Karpas-422 (cell line): ENCODE measurements at regions not wholly inside any gene's neighbourhood (a gene's known extent, or its start where the extent isn't known, plus 50 kb on each side); places are given as distances from the start of the nearest gene placed in this dataset.

Experiments
- DNase-seq: peaks from one replicate; pipeline ENCODE4 v3.0.0-alpha.2; 2015
- H2AFZ ChIP-seq: fragments of 200-600 bp; sonication (generic); 2 replicates; pipeline ENCODE4 v1.6.1; 2014; ENCODE audit warnings: antibody characterized with exemption, low read length, mixed read lengths
- H3K27ac ChIP-seq: fragments of 200-600 bp; sonication (generic); 2 replicates; pipeline ENCODE4 v1.5.1; 2014; ENCODE audit warnings: mild to moderate bottlenecking, low read length, moderate library complexity
- H3K27me3 ChIP-seq: fragments of 200-600 bp; sonication (generic); 2 replicates; pipeline ENCODE4 v1.6.1; 2014; ENCODE audit warnings: low read length, mixed read lengths
- H3K36me3 ChIP-seq: fragments of 200-600 bp; sonication (generic); 2 replicates; pipeline ENCODE4 v1.6.1; 2014; ENCODE audit warnings: low read length, mixed read lengths; ENCODE audit not compliant: insufficient read depth
- H3K4me1 ChIP-seq: fragments of 200-600 bp; sonication (generic); 2 replicates; pipeline ENCODE4 v1.6.1; 2014; ENCODE audit warnings: mild to moderate bottlenecking, low read length, mixed read lengths
- H3K4me2 ChIP-seq: fragments of 200-600 bp; sonication (generic); 2 replicates; pipeline ENCODE4 v1.6.1; 2014; ENCODE audit warnings: low read length, low read depth, mild to moderate bottlenecking; ENCODE audit not compliant: poor library complexity, severe bottlenecking
- H3K4me3 ChIP-seq: fragments of 200-600 bp; sonication (generic); 2 replicates; pipeline ENCODE4 v1.5.1; 2014; ENCODE audit warnings: mild to moderate bottlenecking, antibody characterized with exemption, low read length, mixed read lengths
- H3K79me2 ChIP-seq: fragments of 200-600 bp; sonication (generic); 2 replicates; pipeline ENCODE4 v1.6.1; 2014; ENCODE audit warnings: mild to moderate bottlenecking, low read length, mixed read lengths
- H3K9ac ChIP-seq: fragments of 200-600 bp; sonication (generic); 2 replicates; pipeline ENCODE4 v1.6.0; 2014; ENCODE audit warnings: low read length
- H3K9me2 ChIP-seq: fragments of 200-600 bp; sonication (generic), shearing (Covaris generic); replicated peaks from 2 replicates; pipeline ENCODE4 v1.6.0; 2014; ENCODE audit warnings: mild to moderate bottlenecking, low read length, moderate library complexity; ENCODE audit not compliant: insufficient read depth
- H3K9me3 ChIP-seq: fragments of 300-700, 200-600 bp; sonication (generic); 2 replicates; pipeline ENCODE4 v1.6.1; 2014; ENCODE audit warnings: low read length, mixed read lengths
- H4K20me1 ChIP-seq: fragments of 200-600 bp; sonication (generic); 2 replicates; pipeline ENCODE4 v1.6.1; 2014; ENCODE audit warnings: mild to moderate bottlenecking, antibody characterized with exemption, low read length, low read depth; ENCODE audit not compliant: insufficient read depth

GRCh38 chr20:40110311-40110831, 578.7 kb downstream of the MAFB start:
- H3K4me1 ChIP-seq, result no peaks in the 10 kb centered on the region
- H3K27me3 ChIP-seq, result no peaks in the 10 kb centered on the region
- no peaks in the 10 kb centered on the region for H3K9me2 ChIP-seq
- no peaks in the 10 kb centered on the region for H4K20me1 ChIP-seq
- H3K27ac ChIP-seq, result no peak overlapping the region
- no peaks in the 10 kb centered on the region for H3K9me3 ChIP-seq
- H3K36me3 ChIP-seq, result no peaks in the 10 kb centered on the region
- DNase-seq, result no peak
- H3K79me2 ChIP-seq, result no peaks in the 10 kb centered on the region
- H3K4me2 ChIP-seq, result no peak overlapping the region
- H3K9ac ChIP-seq, result no peak overlapping the region
- no peak overlapping the region for H3K4me3 ChIP-seq
- no peak overlapping the region for H2AFZ ChIP-seq

GRCh38 chr20:40109136-40109535, 579.9 kb downstream of the MAFB start:
- Histone ChIP-seq H3K4me2 (no peak overlapping the region), H3K4me3 (no peak overlapping the region), H2AFZ (no peak overlapping the region), H3K36me3 (no peaks in the 10 kb centered on the region), H3K27ac (no peak overlapping the region), H3K9me3 (no peaks in the 10 kb centered on the region), H3K4me1 (no peaks in the 10 kb centered on the region), H3K9ac (no peak overlapping the region), H3K79me2 (no peaks in the 10 kb centered on the region), H4K20me1 (no peaks in the 10 kb centered on the region), H3K9me2 (no peaks in the 10 kb centered on the region), H3K27me3 (no peaks in the 10 kb centered on the region)
- DNase-seq, result no peak

- Histone ChIP-seq H3K79me2 (no peaks in the 10 kb centered on the region), H3K36me3 (no peaks in the 10 kb centered on the region), H3K27ac (no peak overlapping the region), H3K27me3 (no peaks in the 10 kb centered on the region; the same call in 1 of the 2 replicates), H2AFZ (no peak overlapping the region), H3K4me3 (no peak overlapping the region), H4K20me1 (no peaks in the 10 kb centered on the region), H3K9me2 (no peaks in the 10 kb centered on the region), H3K4me1 (no peaks in the 10 kb centered on the region), H3K9me3 (no peaks in the 10 kb centered on the region), H3K4me2 (no peak overlapping the region), H3K9ac (no peak overlapping the region)
- DNase-seq, result no peak
Measured at GRCh38 chr20:40108321-40108720, 580.7 kb downstream of the MAFB start.

DNA sequence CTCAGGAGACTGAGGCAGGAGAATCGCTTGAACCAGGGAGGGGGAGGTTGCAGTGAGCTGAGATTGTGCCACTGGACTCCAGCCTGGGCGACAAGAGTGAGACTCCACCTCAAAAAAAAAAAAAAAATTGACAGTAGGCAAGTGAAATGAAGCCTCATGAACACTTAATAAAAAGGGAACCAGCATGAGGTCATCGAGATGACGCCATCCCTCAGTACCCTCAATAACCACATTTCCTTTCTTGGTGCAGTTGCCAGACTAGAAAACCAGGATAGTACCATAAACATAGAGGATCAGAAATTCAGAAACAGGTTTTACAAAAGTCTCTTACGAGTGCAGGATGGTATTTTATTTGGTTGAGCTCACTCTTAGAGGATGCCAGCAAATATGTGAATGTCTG, 584.1 kb downstream of the MAFB start:
- Histone ChIP-seq H3K9me3 (no peaks in the 10 kb centered on the region), H3K27me3 (no peaks in the 10 kb centered on the region; the same call in 1 of the 2 replicates), H3K27ac (no peak overlapping the region), H2AFZ (no peak overlapping the region), H3K4me2 (no peak overlapping the region), H3K9ac (no peak overlapping the region), H3K36me3 (no peaks in the 10 kb centered on the region), H3K9me2 (no peaks in the 10 kb centered on the region), H3K79me2 (no peaks in the 10 kb centered on the region), H3K4me1 (no peaks in the 10 kb centered on the region), H3K4me3 (no peak overlapping the region), H4K20me1 (no peaks in the 10 kb centered on the region)
- no peak for DNase-seq

GRCh38 chr20:40103420-40103819, 585.6 kb downstream of the MAFB start:
- no peak overlapping the region for H3K4me2 ChIP-seq

DNA sequence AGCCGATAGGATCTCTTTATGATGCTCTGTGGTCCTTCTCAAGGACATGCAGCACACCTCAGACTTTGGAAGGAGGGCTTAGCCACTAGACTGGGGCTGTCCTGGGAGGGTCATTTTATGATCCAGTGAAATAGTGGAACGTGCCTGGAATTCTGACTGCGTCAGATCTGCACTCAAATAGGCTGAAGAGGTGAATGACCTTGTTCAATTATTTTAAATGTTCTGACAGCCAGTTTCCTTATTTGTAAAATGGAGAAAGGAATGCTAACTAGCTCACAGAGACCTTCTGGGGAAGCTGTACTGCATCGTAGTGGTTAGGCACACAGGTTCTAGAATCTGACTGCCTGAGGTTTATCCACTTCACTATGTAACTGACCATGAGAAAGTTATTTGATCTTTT, 587.5 kb downstream of the MAFB start:
- H3K27ac ChIP-seq, result no peak overlapping the region
- no peaks in the 10 kb centered on the region; the same call in 1 of the 2 replicates for H3K27me3 ChIP-seq
- no peaks in the 10 kb centered on the region for H4K20me1 ChIP-seq
- H3K79me2 ChIP-seq, result no peaks in the 10 kb centered on the region
- H3K4me3 ChIP-seq, result no peak overlapping the region
- DNase-seq, result no peak
- no peaks in the 10 kb centered on the region for H3K9me2 ChIP-seq
- H2AFZ ChIP-seq, result no peak overlapping the region
- no peak overlapping the region for H3K9ac ChIP-seq
- H3K4me1 ChIP-seq, result no peaks in the 10 kb centered on the region
- H3K36me3 ChIP-seq, result no peaks in the 10 kb centered on the region
- no peaks in the 10 kb centered on the region for H3K9me3 ChIP-seq
- no peak overlapping the region for H3K4me2 ChIP-seq

More at GRCh38 chr20:40103420-40103819, 585.6 kb downstream of the MAFB start:
- H3K9me3 ChIP-seq, result no peaks in the 10 kb centered on the region
- no peak overlapping the region for H3K4me3 ChIP-seq
- H3K36me3 ChIP-seq, result no peaks in the 10 kb centered on the region
- H2AFZ ChIP-seq, result no peak overlapping the region
- DNase-seq, result no peak
- no peak overlapping the region for H3K9ac ChIP-seq
- H4K20me1 ChIP-seq, result no peaks in the 10 kb centered on the region
- no peaks in the 10 kb centered on the region for H3K9me2 ChIP-seq
- no peaks in the 10 kb centered on the region for H3K79me2 ChIP-seq
- no peaks in the 10 kb centered on the region for H3K4me1 ChIP-seq
- no peaks in the 10 kb centered on the region; the same call in 1 of the 2 replicates for H3K27me3 ChIP-seq
- H3K27ac ChIP-seq, result no peak overlapping the region

DNA sequence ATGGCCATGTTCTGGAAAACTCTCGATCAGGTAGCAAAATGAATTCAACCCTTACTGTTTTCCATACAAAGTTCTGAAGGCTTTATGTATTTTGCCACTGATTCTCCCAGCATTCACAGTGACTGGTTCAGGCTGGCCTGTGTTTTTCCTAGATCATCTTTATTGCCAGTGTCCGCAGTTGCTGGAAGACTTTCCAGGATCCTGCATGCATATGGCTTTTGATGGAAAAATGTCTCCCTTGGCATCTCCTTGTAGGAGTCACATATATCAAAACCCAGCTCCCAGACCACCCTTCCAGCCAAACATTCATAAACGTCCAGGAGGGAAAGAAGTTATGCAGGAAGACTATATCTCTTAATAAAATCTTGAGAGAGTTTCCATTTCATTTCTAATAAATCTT, 588.8 kb downstream of the MAFB start:
- Histone ChIP-seq H3K27ac (no peak overlapping the region), H2AFZ (no peak overlapping the region), H3K27me3 (no peaks in the 10 kb centered on the region; the same call in 1 of the 2 replicates), H3K4me2 (no peak overlapping the region), H3K9ac (no peak overlapping the region), H3K4me3 (no peak overlapping the region), H3K79me2 (no peaks in the 10 kb centered on the region), H3K4me1 (no peaks in the 10 kb centered on the region), H3K9me3 (no peaks in the 10 kb centered on the region), H3K36me3 (no peaks in the 10 kb centered on the region), H3K9me2 (no peaks in the 10 kb centered on the region), H4K20me1 (no peaks in the 10 kb centered on the region)
- DNase-seq, result no peak

DNA sequence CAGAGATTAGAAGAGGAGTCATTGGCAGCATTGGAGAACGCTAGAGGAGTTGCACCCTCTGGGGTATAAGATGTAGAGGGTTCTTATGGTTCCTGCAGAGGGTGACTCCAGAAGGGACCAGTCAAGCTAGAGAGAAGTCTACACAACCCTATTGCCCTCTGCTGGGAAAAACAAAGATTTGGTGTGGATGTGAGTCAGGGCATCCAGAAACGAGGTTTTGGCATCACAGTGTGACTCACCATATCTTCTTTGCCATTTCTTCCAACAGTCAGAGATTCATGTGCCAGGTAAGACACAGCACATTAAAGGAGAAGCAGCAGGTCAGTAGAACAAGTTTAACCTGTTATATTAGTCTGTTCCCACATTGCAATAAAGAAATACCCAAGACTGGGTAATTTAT, 598.8 kb downstream of the MAFB start:
- no peaks in the 10 kb centered on the region for H3K79me2 ChIP-seq

More for the DNA sequence above, 598.8 kb downstream of the MAFB start:
- no peak overlapping the region for H3K9ac ChIP-seq
- peak; percentile 42 for DNase-seq
- no peaks in the 10 kb centered on the region for H3K4me1 ChIP-seq
- 0 out of 2 replicates have a peak, but pooled peaks cover 4% of the 10 kb centered on the region for H3K27me3 ChIP-seq
- no peak overlapping the region for H2AFZ ChIP-seq
- no peaks in the 10 kb centered on the region for H3K36me3 ChIP-seq
- H4K20me1 ChIP-seq, result no peaks in the 10 kb centered on the region
- H3K4me2 ChIP-seq, result no peak overlapping the region
- H3K27ac ChIP-seq, result no peak overlapping the region
- no peaks in the 10 kb centered on the region for H3K9me3 ChIP-seq
- H3K4me3 ChIP-seq, result no peak overlapping the region
- no peaks in the 10 kb centered on the region for H3K9me2 ChIP-seq
